Fibroblast of skin of scalp (primary cell): ENCODE measurements at regions not wholly inside any gene's neighbourhood (a gene's known extent, or its start where the extent isn't known, plus 50 kb on each side); places are given as distances from the start of the nearest gene placed in this dataset.

Experiments
- DNase-seq: peaks from one replicate; pipeline ENCODE4 v3.0.0-alpha.2; 2013

- no peak for DNase-seq
Measured at GRCh38 chr10:83943920-83944319, 195.4 kb upstream of the GHITM start.

GRCh38 chr10:83945982-83946718 lies 193.2 kb upstream of the GHITM start:
- no peak for DNase-seq

- no peak for DNase-seq
Measured at GRCh38 chr10:83952314-83952713, 187.0 kb upstream of the GHITM start.

DNA sequence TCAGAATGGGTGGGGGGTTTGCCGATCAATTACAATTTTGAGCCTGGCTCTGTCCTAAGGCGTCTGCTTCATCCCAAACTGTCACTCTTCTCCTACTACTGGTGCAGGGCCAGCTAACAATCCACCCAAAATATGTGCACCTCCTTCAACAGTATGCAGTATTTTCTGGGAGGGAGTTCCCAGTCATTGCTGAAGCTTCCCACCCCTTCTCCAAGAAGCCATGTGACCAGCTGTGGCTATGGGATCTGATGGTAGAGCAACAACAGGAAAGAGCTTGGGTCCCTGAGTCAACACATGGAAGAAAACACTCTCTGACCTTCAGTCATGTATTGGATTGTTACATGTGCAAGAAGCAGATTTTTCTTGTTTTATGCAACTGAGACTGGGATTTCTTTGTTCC lies 185.7 kb upstream of the GHITM start:
- no peak for DNase-seq

GRCh38 chr10:83954193-83954799 lies 185.0 kb upstream of the GHITM start:
- DNase-seq, result no peak

DNA sequence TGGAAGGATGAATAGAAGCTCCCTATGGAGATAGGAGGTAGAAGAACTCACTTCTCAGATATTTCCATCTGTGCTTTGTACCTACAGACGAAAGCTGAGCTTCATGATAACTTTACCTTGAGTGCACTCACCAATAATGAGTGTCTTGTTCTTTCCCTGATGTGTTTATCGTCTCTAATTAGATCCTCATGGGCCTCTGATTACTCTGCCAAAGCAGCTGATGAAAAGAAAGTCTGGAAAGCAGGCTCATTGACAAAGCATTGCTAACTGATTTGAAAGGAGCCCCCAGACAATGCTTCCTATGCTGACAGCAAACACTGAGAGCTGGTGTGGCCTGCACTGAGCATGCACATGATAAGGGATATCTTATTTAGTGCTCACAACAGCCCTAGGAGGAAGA lies 183.9 kb upstream of the GHITM start:
- no peak for DNase-seq

- no peak for DNase-seq
Measured at GRCh38 chr10:83957168-83957947, 182.0 kb upstream of the GHITM start.

DNA sequence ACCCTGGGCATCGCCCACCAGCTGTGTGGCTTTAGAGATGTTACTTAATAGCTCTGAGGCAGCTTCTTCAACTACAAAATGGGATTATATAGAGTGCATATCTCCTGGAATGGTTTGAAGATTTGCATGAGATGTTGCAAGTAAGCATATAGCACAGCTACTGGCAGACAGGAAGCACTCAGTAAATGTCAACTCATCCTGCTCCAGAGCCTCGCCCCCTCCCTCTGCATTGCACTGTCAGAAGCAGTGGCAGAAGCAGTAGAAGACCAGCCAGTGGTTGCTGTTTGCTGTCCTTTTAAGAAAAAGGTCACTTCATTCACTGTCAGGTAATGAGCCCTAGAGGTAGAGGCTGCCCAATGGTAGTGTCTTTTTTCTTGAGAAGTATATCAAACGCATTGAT lies 180.0 kb upstream of the GHITM start:
- no peak for DNase-seq

DNA sequence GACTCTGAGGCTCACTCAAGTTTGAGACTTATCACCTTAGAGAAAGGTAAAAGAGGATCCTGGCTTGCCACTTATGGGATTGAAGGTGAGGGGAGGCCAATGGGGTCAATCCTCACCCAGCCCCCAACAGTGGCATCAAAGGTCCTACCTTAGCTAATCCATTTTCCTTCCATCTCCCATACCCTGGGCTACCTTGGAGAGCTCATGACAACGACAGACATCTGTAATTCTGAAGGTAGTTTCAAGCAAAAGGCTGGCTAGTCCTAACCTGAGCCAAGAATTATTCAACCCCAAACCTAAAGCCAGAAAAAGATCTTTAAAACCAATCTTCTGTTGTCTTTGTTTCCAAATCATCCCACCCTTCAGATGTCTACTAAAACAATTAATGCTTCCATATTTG lies 179.2 kb upstream of the GHITM start:
- no peak for DNase-seq

DNA sequence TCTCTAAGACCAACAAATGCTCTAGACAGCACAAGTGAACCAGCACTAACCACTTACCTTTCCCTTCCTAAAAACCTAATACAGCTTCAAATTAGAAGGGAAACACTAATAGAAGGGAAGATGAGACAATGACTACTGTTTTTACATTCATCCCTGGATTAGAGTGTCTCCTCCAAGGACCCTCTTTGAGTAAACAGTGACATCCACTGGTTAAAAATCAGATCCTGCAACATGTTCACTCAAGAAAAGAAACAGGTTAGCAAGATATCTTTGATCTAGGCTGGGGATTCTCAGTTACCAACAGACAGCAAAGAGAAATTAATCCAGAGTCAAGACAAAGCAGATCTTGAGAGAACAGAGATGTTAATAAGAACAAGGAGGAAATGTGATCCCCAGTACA lies 177.7 kb upstream of the GHITM start:
- DNase-seq, result no peak

DNA sequence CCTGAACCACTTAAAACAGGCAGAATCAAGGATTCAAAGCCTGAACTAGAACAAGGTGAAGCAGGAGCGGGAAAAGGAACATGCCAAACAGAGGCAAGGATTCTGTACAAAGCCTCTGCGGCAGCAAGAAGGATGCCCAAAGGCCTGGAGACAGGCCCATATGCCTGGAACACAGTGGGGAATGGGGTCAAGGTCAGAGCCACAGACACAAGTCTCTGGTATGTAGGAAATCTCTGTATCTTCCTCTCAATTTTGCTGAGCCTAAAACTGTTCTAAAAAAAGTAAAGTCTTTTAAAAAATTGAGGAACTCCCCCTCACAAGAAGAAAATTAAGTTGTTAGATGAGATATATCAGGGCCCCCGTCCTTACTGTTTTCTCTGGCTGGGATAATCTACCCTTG lies 175.9 kb upstream of the GHITM start:
- DNase-seq, result no peak

DNA sequence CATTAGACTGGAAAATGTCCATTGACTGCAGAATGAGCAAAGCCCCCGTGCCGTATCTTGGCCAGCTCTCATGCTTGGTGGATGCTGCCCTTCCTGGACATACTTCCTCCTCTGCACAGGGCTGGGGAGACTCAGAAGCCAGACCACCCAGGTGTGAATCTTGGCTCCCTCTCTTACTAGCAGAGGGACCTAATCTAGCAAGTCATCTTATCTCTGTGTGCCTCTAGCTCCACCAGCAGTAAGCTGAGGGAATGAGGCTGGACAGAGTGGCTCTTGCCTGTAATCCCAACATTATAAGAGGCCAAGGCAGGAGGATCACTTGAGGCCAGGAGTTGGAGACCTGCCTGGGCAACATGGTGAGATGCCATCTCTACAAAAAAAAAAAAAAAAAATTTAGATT lies 173.8 kb upstream of the GHITM start:
- no peak for DNase-seq

- DNase-seq, result no peak
Measured at GRCh38 chr10:83968052-83968451, 171.3 kb upstream of the GHITM start.

GRCh38 chr10:83978681-83979383 lies 160.5 kb upstream of the GHITM start:
- DNase-seq, result no peak

DNA sequence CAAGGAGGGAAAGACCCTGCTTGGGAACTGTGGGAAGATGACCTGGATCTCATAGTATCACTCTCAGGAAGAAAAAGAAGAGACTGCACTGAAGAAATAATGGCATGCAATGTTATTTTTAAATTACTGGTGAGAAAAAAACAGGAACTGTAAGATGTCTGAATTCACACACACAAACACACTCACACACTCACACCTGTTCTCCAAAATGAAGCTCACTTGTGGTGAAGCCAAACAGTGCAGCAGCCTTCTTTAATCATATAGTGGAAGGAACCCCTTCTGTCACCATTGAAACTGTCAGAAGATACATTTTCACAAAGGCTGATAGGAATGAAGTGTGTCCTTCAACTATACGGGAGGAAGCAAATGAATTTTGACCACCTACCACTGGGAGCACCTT lies 156.5 kb upstream of the GHITM start:
- DNase-seq, result no peak

GRCh38 chr10:83983578-83984255 lies 155.6 kb upstream of the GHITM start:
- no peak for DNase-seq

GRCh38 chr10:83984256-83984640 lies 155.1 kb upstream of the GHITM start:
- no peak for DNase-seq

DNA sequence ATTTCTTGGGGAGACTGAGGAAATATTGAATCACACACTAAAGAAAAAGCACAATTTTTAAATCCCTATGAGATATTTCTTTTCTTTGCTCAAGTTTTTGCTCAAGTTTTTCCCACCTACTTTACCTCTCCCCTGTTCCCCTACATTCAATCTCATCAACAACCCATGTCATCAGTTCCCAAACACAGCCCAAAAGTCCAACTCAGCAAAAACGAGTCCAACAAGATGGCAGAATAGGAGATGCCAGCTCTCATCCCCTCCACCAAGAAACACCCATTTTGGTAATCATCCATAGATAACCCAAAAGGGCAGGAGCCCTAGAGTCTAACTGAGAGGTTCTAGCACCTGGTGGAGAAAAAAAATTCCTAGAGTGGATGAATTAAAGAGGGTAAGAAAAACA lies 152.5 kb upstream of the GHITM start:
- no peak for DNase-seq

DNA sequence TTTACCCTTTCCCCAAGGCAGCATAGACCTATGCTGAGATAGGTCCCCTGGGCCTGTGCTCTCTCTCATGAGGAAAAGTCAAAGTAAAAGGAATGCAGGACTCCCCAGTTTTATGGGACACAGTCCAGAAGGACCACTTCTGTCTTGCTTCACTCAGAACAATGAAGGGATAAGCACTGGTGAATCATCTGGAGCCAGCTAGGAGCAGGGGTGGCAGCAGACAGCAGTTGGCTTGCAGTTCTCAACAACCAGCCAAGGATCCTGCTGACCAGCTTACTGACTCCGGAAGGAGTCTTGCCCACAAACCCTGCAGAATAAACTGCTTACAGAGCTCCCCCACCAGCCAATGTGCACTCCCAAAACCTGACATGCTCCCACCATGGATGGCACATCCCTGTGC lies 152.1 kb upstream of the GHITM start:
- no peak for DNase-seq

- DNase-seq, result no peak
Measured at GRCh38 chr10:83988435-83988834, 150.9 kb upstream of the GHITM start.

DNA sequence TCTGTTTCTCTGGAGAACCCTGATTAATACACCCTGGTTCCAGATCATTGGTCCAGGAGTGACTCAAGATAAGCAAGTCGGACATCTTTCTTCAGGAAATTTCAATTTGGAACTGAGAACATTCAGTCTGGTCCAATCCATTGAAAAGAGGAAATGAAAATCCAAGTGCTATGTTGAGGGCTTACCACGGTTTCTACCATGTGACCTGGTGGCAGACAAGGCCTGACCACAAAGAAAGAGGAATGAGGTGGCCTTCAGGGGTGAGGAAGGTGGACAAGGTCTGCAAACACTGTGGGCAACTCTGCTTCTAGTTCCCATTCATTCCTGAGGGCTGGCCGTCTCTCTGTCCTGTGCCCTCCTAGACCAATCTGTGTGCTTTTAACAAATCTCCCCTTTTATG lies 149.2 kb upstream of the GHITM start:
- no peak for DNase-seq

- no peak for DNase-seq
Measured at GRCh38 chr10:83991986-83992753, 147.1 kb upstream of the GHITM start.
